ENCODE measurements at regions not wholly inside any gene's neighbourhood (a gene's known extent, or its start where the extent isn't known, plus 50 kb on each side); places are given as distances from the start of the nearest gene placed in this dataset.
A peak's percentile ranks its signal among the peaks of the same experiment; 100 is the strongest.

DNA sequence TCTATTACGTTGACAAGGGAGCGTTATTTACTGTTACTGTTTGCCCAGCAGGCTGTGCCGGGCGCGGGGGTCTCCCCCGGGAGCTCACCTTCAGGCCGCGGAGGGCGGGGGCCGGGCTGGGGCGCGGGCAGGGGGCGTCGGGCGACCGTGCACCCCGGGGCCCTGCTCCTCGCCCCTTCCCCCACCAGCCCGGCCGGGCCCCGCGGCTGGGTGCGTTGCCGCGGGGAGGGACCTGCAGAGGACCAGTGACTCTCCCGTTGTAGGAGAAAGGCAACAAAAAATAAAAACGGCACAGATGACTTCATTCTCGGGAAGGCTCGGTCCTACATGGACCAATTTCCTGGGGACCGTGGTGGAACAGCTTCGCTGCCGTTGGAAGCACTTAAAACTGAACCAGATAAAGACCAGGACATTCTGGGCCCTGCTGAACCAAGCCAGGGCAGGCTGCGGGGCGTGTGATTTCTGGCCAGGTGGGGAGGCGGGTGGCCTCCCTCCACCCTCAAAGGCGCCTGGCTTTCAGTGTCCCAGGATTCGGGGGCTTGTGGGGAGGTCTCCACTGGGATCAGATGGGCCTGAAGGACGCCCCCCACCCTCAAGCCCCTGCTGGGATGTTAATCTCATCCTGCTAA lies 57.4 kb downstream of the IGLL1 start:
- DNase-seq = no peak

DNA sequence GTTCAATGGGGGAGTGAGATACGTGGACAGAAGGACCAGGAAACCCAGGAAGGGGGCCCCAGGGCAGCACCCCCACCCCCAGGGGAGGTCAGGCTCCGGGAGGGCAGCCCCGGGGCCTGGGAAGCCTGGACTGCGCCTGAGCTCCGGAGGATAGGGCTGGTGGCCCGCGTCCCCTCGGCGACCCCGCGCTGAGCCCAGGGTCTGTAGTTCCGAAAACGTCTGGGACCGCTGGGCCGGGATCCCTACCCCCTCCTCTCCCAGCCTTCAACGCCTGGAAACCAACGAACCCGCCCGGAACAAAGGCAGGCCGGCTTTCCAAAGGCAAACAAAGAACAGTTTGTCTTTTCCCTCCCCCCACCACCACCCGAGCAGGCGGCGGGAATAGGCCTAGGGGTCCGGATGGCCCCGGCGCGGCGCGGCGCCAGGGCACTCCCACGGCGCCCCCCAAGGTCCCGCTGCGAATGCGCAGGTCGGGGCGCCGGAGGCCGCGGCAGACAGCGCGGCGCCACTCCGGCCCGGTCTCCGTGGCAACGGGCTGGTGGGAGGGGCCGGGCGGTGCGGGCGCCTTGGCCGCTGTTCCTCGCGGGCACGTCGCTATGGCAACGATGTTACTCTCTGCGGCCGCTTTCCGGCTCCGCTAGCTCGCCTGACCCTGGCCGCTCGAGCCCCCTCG lies 58.5 kb downstream of the IGLL1 start:
- peak; percentile 37 to 53 for DNase-seq

DNA sequence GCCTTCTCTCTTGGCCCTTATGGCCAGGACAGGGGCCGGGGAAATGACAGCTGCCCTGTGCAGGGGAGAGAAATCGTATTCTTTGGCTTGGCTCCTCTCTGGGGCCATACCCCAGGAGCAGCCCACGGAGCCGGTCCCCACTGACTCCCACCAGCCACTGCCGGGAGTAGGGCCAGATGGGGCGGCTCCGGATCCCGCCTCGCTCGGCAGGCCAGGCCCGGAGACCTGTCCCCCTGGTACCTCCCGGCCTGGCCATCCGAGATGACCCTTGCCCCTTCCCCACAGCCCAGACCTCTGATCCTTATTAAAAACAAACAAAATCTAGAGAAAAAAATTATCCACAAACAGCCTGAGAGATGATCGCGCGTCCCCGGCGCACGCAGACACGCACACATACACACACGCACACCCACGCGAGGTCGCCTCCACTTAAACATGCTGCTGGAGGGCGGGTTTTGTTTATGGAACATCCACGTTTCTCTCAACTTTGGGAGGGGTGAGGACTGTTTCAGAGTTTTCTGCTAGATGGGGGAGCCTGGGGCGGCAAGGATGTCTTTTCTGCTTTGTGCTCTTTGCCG lies 59.1 kb downstream of the IGLL1 start:
- no peak for DNase-seq

DNA sequence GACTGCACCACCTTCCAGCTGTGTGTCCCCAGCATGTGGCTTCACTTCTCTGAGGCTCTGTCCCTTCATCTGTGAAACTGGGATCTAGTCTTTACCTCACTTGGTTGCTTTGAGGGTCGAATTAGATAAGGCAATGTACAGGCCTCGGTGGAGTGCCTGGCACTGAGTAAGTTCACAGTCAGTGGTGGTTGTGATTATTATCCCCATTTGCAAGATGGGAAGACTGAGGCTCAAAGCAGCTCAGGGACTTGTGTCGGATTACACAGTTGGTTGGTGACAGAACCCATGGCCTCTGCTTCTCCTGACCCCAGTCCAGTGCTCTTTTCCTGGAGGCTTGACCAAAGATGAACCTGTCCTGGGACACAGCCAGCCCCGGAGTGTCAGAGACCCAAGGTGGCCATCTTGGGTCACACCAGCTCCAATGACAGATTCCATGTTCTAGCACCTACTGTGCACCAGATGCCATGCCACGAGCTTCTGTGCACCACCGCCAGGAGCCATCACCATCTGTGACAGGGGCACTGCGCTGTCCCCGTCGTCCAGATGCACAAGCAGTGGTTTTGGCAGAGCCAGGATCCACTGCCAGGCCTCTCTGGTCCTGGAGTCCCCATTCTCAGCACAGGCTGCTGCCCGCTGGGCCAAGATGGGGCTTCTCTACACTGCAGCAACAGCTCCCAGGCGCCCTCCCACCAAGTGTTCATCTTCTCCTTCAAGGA lies 60.5 kb downstream of the IGLL1 start:
- DNase-seq = no peak

DNA sequence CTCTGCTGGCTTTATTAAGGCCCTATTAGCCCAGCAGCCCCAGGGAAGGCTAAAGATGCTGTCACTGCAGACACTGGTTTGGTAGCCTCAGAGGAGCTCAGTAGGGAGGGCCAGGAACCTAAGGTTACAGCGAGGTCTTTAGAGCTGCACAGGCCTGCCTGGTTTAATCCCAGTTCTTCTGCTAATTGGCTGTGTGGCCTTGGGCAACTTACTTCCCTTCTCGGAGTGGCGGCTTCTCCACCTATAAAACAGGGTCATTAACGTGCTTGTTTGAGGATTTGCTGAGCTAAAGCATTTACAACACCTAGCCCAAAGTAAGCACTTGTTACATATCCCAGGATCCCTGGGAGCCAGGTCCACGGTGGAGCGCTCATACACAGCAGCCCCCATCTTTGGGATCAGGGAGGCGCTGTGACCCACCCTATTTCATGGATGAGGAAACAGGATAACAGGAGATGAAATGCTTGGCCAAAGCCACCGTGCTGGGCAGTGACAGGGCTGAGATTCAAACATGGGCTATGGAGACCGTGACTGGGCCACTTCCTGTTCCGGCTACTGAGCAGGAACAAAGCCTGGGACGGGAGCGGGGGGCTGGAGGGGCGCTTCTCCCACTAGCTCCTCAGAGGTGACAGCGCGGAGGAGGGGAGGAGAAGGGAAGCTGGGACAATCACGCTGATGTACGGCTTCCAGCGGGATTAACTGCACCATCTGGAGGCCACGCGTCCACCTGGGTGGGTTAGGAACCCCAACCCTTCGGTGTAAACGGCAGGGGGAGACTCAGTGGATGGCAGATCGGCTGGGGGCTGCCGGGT lies 61.5 kb downstream of the IGLL1 start:
- no peak for DNase-seq

DNA sequence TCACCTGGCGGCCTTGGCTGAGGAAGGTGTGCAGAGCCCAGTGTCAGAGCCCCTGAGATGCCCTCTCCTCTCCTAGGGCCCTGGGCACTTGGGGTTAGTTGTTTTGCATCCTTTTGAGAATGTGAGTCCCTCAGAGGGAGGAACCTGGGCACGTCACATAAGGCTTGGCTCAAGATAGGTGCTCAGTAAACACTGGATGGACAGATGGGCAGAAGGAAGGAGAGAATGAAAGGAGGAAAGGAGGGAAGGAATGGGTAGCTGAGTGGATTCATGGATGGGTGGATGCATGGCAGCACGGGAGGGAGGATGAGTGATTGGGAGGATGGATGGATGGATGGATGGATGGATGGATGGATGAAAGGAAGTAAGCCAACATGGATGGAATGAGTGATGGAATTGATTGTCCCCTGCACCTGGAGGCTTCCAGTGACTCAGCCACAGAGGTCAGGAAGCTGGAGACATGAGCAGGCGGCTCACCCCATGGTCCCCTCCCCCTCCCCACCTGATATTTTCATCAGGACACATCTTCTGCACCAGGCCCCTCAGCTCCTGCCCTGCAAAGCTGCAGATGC lies 62.2 kb downstream of the IGLL1 start:
- DNase-seq = no peak

DNA sequence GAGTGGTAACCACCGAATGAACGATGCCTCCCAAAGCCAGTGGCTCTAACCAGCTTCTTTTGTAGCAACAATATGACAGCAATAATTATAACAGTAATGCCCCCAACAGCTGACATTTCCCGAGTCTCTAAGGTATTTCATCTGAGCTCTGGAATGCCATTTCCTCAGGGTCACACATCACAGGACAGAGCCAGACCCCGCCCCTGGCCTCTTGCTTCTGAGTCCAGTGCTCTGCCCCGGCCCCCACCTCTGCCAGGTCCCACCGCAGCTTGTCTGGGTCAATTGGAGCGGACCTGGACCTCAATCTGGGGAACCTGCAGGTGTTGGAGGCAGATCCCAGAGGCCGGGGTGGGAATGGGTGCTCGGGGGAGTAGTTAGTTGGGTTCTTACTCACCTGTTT lies 63.8 kb downstream of the IGLL1 start:
- DNase-seq = no peak

DNA sequence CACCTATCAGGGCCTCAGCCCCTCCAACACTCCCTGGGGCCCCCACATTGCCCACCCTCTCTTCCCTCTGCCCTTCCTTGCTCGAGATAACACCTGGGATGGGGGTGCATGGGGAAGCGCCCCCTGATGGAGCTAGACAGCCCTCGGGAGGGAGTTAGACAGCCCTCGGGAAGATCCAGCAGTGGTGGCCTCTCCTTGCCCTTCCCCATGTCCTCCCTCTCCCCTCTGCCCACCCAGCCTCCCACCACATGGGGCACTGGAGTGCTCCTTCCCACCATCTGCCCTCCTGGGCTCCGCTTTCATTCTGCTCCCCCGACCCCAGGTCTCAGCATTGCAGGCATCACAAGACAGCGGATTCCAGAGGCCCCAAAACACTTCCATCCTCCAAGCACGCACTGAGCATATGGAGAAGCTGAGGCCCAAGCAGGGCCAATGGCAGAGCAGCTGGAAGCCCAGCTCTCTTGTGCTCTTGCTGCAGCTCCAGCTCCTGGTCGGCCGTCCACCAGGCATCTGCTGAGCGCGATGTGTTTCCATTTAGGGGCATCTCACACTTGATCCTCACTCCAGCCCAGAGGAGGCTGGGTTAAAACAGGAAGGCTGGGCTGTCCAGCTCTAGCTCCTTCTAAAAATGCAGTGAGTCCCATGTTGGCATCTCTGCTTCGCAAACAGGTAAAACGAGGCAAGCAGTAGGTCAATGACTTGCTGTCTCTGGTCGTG lies 65.6 kb downstream of the IGLL1 start:
- DNase-seq = no peak

DNA sequence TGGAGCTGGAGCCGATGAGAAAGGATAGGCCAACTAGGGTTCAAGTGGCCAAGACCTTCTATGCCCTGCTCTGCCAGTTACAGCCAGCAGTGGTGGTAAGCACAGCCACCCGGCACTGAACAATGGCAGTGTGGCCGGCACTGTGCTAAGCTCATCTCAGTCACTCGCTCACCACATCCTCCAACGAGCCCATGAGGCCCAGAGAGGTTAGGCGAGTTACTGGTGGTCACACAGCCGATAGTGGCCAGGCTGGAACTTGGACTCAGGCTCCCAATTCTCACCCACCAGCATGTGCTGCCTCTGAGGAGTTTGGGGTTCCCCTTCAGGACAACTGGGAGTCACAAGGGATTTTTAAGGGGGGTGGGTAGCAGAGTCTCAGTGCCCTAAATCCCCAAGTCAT lies 66.4 kb downstream of the IGLL1 start:
- DNase-seq = no peak

DNA sequence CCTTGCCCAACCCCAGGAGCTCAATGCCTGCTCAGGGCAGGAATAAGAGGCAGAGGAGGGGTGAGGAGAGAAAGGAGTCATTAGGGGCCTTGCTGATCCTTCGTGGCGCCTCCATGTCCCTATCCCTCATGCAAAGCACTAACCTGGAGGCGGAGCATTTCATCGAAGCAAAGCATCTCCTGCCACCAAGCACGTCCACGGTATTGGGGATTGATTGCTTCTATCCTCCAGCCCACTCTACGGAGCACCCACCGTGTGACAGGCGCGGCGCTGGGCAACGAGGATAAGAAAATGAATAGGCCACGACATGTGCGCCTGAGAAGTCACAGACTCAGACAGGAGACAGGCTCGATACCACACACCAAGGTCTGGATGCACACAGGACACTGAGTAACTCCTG lies 67.0 kb downstream of the IGLL1 start:
- DNase-seq = no peak

DNA sequence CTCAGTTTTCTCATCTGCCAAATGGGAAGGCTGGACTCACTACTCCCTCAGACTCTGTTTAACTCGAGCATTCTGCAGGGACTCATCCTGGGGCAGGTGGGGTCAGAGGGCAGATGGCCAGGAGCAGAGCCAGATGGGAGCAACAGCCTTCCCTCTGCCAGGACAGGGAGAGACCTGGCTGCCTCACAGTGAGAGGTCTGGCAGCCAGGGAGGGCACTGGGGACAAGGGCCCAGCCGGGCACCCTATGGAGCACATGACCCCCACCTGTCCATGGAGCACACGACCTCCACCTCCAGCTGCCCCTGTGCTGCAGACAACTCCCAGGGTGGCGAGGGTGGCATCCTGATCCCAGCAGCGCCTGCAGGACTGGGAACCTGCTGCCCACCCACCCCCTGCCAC lies 67.4 kb downstream of the IGLL1 start:
- no peak for DNase-seq

DNA sequence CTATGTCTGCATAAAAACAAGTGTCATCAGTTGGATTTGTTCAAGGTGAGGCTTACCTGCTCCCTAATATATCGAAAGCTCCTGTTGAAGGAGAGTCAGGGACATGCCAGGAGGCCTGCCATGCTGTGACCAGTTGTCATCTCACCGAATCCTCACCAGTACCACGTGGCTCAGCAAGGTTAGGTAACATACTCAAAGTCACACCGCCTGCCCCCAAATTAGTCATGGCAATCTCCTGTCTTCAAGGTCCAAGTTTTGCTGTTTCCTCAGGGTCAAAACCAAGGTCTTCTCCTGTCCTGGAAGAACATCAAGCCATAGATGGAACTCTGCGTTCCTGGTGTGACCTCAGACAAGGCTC lies 67.8 kb downstream of the IGLL1 start:
- DNase-seq = no peak

DNA sequence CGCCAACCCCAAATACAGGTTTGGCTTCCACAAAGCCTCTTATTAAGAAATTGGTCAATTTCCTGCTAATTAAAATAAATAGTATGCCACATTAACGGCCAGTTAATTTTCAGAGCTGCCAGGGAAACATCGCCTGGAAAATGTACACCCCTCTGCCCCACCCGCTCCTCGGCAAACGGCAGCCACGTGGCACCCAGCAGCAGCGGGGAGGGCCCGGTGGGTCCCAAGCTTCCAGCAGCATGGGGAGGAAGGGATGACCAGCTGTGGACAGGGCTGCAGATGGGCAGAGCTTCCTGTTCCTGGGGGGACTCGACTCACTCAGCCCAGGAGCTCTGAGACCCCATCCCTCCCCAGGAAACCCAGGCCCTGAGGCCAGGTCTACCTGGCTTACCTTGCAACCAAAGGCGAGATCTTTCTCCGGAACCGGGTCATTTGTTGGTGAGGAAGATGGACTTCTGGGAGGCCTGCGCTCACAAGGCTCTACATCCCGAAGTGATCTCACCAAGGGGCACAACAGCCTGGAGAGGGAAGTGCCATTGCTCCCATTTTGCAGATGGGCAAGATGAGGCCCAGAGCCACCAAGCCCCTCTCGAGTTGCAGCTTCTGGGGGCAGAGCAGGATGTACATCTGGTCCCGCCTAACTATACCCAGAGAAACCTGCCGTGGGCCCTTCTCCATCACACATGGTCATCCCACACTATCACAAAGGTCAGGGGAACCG lies 68.3 kb downstream of the IGLL1 start:
- DNase-seq = no peak

DNA sequence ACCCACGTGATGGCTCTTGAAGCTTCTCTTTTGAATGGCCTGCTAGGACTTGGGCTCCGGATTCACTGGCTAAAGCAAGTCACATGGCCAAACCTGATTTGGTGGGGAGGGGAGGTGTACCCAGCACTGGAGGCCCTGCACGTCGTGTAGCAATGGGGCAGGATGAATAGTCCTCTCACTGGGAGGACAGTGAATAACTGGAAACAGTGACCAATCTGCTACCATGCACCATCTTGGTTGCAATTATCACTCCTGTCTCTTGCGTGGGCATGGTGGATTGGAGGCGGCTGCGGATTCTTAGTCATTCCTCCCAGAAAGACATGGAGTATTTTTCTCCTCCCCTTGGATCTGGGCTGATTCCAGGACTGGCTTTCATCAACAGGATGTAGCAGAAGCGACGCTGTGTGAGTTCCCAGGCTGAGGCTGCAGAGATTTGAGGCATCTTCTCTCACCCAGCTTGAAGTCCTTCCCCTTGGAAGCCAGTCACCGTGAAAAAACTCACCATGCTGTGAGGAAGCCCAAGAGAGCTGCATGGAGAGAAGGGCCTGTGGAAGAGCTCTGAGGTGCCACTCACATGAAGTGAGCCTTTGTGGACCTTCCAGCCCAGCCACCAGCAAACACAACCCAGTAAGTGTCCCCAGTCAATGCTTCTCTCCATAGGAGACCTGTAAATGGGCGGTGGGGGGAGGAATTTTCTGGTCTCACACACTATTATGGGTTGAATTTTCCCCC lies 70.4 kb downstream of the IGLL1 start:
- no peak for DNase-seq

DNA sequence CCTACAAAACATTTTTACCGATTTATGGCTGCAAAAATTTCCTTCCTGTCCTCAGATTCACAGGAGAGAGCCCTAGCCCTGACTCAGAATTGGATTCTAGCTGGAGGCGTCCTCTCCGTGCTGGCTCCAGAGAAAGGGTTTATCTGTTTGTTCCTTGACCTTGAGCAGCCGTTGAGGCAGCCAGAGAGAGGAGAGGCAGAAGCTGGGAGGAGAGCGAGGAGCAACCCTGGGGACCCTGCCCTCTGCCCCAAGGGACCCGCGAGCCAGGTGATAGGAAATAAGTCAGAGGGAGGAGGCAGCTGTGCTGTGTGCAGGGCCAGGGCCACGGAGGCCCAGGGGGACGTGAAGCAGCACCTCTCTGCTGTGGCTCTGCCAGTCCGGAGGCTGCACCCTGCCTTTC lies 75.6 kb downstream of the IGLL1 start:
- DNase-seq = no peak

DNA sequence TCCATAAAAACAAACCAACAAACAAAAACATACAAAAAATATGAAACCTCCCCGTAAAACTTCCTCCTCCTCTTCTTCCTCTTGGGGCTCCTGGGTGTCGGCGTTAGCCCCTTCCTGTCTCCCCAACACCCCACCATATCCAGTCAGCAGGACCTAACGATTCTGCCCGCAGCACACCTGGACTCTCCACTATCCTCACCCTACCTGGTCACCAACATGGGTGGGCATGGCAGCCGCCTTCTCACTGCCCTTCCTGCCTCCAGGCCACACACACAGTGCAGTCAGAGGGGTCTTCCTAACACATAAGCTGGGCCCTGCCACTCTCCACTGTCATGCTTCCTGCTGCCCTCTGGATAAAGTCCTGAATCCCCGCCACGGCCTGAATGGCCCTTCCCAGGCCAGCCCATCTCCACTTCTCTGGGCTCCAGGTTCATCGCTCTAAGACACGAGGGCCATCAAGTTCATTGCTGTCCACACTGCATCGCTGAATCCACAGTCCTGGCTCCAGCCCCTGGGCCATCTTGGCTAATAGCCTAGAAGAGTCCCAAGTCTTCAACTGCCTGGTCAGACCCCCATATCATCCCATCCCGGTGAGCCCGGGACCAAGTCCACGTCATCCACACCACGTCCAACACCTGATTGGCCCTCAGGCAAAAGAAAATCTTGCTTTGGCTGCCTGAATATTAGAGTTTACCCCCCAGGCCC lies 76.2 kb downstream of the IGLL1 start:
- no peak for DNase-seq

DNA sequence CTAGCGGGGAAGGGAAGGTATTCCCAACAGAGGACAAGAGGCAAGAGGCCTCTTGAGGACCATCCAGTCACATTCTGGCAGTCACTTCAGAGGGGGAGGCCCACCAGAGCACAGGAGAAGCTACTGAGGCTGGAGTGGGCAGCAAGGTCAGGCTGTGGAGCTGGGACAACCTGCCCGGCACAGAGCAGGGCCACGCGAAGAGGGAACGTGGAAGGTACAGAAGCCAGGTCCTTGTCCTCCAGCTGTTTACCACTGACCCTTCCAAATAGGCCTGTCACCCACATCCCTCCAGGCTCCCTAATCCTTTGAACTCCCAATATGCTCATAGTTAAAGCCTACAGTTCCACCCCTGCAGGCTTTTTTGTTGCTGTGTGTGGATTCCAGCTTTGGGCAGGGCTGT lies 76.9 kb downstream of the IGLL1 start:
- DNase-seq = no peak

DNA sequence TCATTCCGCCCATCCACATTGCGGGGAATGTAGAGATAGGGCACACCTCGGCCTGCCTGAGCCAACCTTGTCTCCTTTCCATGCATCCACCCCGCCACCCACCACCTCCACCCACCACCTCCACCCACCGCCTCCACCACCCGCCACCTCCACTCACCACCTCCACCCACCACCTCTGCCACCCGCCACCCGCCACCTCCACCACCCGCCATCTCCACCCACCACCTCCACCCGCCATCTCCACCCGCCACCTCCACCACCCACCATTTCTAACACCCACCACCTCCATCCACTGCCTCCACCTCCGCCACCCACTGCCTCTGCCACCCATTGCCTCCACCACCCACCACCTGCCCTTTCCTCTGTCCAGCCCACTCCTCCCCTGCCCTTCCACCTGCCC lies 78.4 kb downstream of the IGLL1 start:
- no peak for DNase-seq

DNA sequence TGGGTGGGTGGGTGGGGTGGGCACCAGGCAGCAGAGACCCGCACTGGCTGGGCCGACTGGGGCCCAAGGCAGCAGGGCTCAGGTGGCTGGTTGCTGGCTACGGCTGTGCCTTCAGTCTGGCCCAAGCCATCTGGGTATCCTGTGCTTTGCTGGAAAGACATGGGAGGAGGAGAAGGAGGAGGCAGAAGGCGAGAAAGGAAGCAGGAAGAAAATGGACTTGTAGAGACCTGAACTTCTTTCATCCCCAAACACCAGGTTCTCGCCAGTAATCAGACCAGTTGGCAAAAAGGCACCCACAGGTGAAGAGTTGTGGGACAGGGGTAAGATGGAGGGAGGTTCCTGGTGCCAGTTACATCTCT lies 78.8 kb downstream of the IGLL1 start:
- DNase-seq = no peak
